Bone marrow (tissue), 2 donors: ENCODE measurements at regions not wholly inside any gene's neighbourhood (a gene's known extent, or its start where the extent isn't known, plus 50 kb on each side); places are given as distances from the start of the nearest gene placed in this dataset.
A peak's percentile ranks its signal among the peaks of the same experiment; 100 is the strongest.
"Not testable (repeated sequence)": the region's sequence is repeated elsewhere in the genome, so short reads cannot be mapped to it uniquely, and the experiment has no call there.

Experiments used
- DNase-seq, 2 donors: peaks; one replicate each; lab custom pipeline; 2025; lab: John Stamatoyannopoulos, UW

- not testable (repeated sequence) for DNase-seq
These were observed 123.8 kb downstream of the LAT start for GRCh38 chr16:29108625-29109169.

GRCh38 chr16:29107299-29107698 lies 122.4 kb downstream of the LAT start:
- no peak for DNase-seq

GRCh38 chr16:29106259-29106908 lies 121.5 kb downstream of the LAT start:
- not testable (repeated sequence) for DNase-seq

- DNase-seq: not testable (repeated sequence)
These were observed 119.7 kb downstream of the LAT start for GRCh38 chr16:29104600-29104999.

GRCh38 chr16:29097965-29098364 lies 113.1 kb downstream of the LAT start:
- DNase-seq: not testable (repeated sequence)

- not testable (repeated sequence) for DNase-seq
These were observed 110.1 kb downstream of the LAT start for GRCh38 chr16:29094729-29095624.

GRCh38 chr16:29094325-29094724 lies 109.5 kb downstream of the LAT start:
- not testable (repeated sequence) for DNase-seq

GRCh38 chr16:29089679-29090078 lies 104.8 kb downstream of the LAT start:
- not testable (repeated sequence) for DNase-seq

- not testable (repeated sequence) for DNase-seq
These were observed 102.8 kb downstream of the LAT start for GRCh38 chr16:29087673-29088072.

GRCh38 chr16:29081829-29082639 lies 97.2 kb downstream of the LAT start:
- DNase-seq: not testable (repeated sequence)

- DNase-seq: peak in 1 of 2 donors; percentile 46
These were observed 89.9 kb downstream of the LAT start for GRCh38 chr16:29074554-29075402.

- DNase-seq: not testable (repeated sequence)
These were observed 77.4 kb downstream of the LAT start for GRCh38 chr16:29062235-29062634.

GRCh38 chr16:29061467-29061921 lies 76.6 kb downstream of the LAT start:
- not testable (repeated sequence) for DNase-seq

GRCh38 chr16:29060022-29060810 lies 75.4 kb downstream of the LAT start:
- DNase-seq: not testable (repeated sequence)

GRCh38 chr16:29059575-29059974 lies 74.7 kb downstream of the LAT start:
- DNase-seq: not testable (repeated sequence)
